ENCODE measurements at regions not wholly inside any gene's neighbourhood (a gene's known extent, or its start where the extent isn't known, plus 50 kb on each side); places are given as distances from the start of the nearest gene placed in this dataset.

DNA sequence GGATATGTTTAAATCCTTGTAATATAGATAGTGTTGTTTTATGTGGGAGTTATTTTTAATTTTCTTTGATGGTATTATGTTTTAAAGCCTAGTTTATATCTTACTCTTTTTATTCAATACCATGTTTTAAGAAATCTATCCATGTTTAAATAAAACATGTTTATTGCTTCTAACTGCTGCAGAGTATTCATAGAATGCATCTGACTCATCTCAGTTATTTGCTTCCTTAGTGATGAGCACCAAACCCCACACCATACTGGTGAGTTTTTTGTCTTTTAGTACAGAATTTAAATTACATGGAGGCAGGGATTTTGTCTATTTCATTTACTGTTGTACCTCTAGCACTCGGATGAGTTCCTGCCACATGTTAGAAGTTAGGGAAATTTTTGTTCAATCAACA is 209.2 kb downstream of the NSUN3 start:
- Histone ChIP-seq H3K4me1 (no peaks in the 10 kb centered on the region), H3K36me3 (ENCODE audit: control insufficient read depth, insufficient read depth, low read length) (no peaks in the 10 kb centered on the region), H2AFZ (no peak overlapping the region), H3K9me3 (ENCODE audit: control insufficient read depth, low read length) (no peaks in the 10 kb centered on the region), H3K9ac (no peak overlapping the region), H3K27me3 (ENCODE audit: control insufficient read depth, insufficient read depth, low read length) (no peaks in the 10 kb centered on the region), H3K79me2 (no peaks in the 10 kb centered on the region), H3K4me2 (ENCODE audit: low read length) (no peak overlapping the region), H3K27ac (no peak overlapping the region), H3K4me3 (ENCODE audit: low read depth, low read length) (no peak overlapping the region)
- TF ChIP-seq, protein P1, sequence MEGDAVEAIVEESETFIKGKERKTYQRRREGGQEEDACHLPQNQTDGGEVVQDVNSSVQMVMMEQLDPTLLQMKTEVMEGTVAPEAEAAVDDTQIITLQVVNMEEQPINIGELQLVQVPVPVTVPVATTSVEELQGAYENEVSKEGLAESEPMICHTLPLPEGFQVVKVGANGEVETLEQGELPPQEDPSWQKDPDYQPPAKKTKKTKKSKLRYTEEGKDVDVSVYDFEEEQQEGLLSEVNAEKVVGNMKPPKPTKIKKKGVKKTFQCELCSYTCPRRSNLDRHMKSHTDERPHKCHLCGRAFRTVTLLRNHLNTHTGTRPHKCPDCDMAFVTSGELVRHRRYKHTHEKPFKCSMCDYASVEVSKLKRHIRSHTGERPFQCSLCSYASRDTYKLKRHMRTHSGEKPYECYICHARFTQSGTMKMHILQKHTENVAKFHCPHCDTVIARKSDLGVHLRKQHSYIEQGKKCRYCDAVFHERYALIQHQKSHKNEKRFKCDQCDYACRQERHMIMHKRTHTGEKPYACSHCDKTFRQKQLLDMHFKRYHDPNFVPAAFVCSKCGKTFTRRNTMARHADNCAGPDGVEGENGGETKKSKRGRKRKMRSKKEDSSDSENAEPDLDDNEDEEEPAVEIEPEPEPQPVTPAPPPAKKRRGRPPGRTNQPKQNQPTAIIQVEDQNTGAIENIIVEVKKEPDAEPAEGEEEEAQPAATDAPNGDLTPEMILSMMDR (IDR thresholded peaks at IDR 0.05), result no peak

DNA sequence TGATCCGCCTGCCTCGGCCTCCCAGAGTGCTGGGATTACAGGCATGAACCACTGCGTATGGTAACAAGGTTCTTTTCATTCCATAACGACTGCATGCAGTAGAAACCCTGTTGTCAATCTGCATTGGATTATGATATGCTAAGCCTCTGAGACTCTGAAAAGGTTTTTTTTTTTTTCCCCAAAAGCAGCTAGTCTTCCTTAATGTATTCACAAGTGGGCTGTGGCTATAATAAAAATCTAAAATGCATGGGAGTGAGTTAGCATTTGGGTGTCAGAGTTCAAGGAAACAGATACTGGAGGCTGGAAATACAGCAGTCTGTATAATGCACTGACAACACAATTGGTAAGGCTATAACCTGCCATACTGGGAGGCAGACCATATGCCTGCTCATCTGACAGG is 218.1 kb downstream of the NSUN3 start:
- no peak overlapping the region for H3K4me3 ChIP-seq (ENCODE audit: low read depth, low read length)
- no peak overlapping the region for H3K4me2 ChIP-seq (ENCODE audit: low read length)
- no peaks in the 10 kb centered on the region for H3K4me1 ChIP-seq

DNA sequence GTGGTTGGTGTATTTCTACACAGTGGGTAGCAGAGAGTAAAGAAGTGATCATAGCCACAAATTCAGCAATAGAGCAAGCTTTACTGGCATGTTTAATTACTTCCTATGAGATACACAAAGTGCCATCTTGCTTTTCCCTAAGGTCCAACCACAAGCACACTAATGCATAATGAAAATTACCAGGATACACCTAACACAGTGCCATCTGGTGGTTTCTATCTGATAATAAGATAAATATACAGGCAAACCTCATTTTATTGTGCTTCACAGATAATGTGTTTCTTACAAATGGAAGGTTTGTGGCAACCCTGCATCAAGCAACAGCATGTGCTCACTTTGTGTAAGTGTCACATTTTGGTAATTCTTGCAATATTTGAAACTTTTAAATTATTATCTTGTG is 223.0 kb downstream of the NSUN3 start:
- H3K27me3 ChIP-seq (ENCODE audit: control insufficient read depth, insufficient read depth, low read length), result no peaks in the 10 kb centered on the region
- no peak overlapping the region for H2AFZ ChIP-seq
- no peak overlapping the region for H3K4me3 ChIP-seq (ENCODE audit: low read depth, low read length)
- H3K36me3 ChIP-seq (ENCODE audit: control insufficient read depth, insufficient read depth, low read length), result no peaks in the 10 kb centered on the region
- TF ChIP-seq, protein P1 (IDR thresholded peaks at IDR 0.05), result no peak
- H3K9me3 ChIP-seq (ENCODE audit: control insufficient read depth, low read length), result no peaks in the 10 kb centered on the region
- no peak overlapping the region for H3K27ac ChIP-seq
- no peak overlapping the region for H3K4me2 ChIP-seq (ENCODE audit: low read length)
- H3K4me1 ChIP-seq, result no peaks in the 10 kb centered on the region
- no peak overlapping the region for H3K9ac ChIP-seq
- H3K79me2 ChIP-seq, result no peaks in the 10 kb centered on the region

More for the DNA sequence above, 218.1 kb downstream of the NSUN3 start:
- TF ChIP-seq, protein P1 (IDR thresholded peaks at IDR 0.05), result no peak
- H3K27ac ChIP-seq, result no peak overlapping the region
- H3K9ac ChIP-seq, result no peak overlapping the region
- H3K27me3 ChIP-seq (ENCODE audit: control insufficient read depth, insufficient read depth, low read length), result no peaks in the 10 kb centered on the region
- no peaks in the 10 kb centered on the region for H3K9me3 ChIP-seq (ENCODE audit: control insufficient read depth, low read length)
- H3K36me3 ChIP-seq (ENCODE audit: control insufficient read depth, insufficient read depth, low read length), result no peaks in the 10 kb centered on the region
- no peaks in the 10 kb centered on the region for H3K79me2 ChIP-seq
- no peak overlapping the region for H2AFZ ChIP-seq

DNA sequence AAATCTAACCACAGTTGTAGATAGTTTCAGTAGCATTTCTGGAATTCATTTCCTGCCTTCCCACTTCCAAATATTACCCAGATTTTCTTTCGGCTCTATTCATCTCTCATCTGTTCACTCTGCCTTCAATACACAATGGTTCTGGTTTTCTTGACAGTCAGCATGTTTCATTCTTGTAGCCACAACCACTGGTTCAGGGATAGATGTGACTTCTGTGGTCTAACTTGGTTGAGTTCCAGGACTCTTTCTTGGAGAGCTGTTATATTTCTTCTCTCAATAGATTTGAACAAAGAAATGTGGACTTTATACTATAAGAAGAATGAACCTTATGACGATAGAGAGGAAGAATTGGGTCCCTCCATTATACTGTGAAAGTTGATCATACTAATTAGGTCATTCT is 228.8 kb downstream of the NSUN3 start:
- no peak overlapping the region for H2AFZ ChIP-seq
- TF ChIP-seq, protein P1 (IDR thresholded peaks at IDR 0.05), result no peak
- no peaks in the 10 kb centered on the region for H3K79me2 ChIP-seq
- H3K9ac ChIP-seq, result no peak overlapping the region
- no peak overlapping the region for H3K4me3 ChIP-seq (ENCODE audit: low read depth, low read length)
- H3K36me3 ChIP-seq (ENCODE audit: control insufficient read depth, insufficient read depth, low read length), result no peaks in the 10 kb centered on the region
- H3K27ac ChIP-seq, result no peak overlapping the region
- no peaks in the 10 kb centered on the region for H3K9me3 ChIP-seq (ENCODE audit: control insufficient read depth, low read length)
- no peaks in the 10 kb centered on the region for H3K4me1 ChIP-seq
- no peak overlapping the region for H3K4me2 ChIP-seq (ENCODE audit: low read length)
- no peaks in the 10 kb centered on the region for H3K27me3 ChIP-seq (ENCODE audit: control insufficient read depth, insufficient read depth, low read length)

DNA sequence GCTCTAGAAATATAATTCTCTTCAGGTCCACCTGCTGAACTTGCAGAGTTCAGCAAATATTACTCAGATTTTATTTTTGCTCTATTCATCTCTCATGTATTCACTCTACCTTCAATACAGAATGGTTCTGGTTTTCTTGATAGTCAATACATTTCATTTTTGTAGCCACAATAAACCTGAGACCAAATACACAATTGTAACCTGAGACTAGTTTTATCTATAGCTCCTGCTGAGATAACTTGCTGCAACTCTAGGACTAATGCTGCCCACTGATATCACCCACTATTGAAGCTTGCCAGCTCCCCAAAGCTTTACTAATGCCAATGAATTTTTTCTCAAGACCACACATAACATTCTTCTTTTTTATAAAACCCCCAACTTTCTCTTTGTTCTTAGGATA is 229.3 kb downstream of the NSUN3 start:
- no peaks in the 10 kb centered on the region for H3K9me3 ChIP-seq (ENCODE audit: control insufficient read depth, low read length)
- no peak overlapping the region for H2AFZ ChIP-seq
- H3K4me2 ChIP-seq (ENCODE audit: low read length), result no peak overlapping the region
- TF ChIP-seq, protein P1 (IDR thresholded peaks at IDR 0.05), result no peak
- no peaks in the 10 kb centered on the region for H3K36me3 ChIP-seq (ENCODE audit: control insufficient read depth, insufficient read depth, low read length)
- no peaks in the 10 kb centered on the region for H3K79me2 ChIP-seq
- no peak overlapping the region for H3K4me3 ChIP-seq (ENCODE audit: low read depth, low read length)
- H3K27ac ChIP-seq, result no peak overlapping the region
- no peaks in the 10 kb centered on the region for H3K4me1 ChIP-seq
- H3K9ac ChIP-seq, result no peak overlapping the region
- H3K27me3 ChIP-seq (ENCODE audit: control insufficient read depth, insufficient read depth, low read length), result no peaks in the 10 kb centered on the region

All from parathyroid adenoma (tissue), 2 donors.